ENCODE measurements at regions not wholly inside any gene's neighbourhood (a gene's known extent, or its start where the extent isn't known, plus 50 kb on each side); places are given as distances from the start of the nearest gene placed in this dataset.

GRCh38 chr7:18165166-18165565 lies 137.5 kb upstream of the PRPS1L1 start:
- no peaks in the 10 kb centered on the region for H3K9me3 ChIP-seq (ENCODE audit: control insufficient read depth, low read length, poor library complexity, severe bottlenecking)
- Mint-ChIP-seq H3K27ac (no peak overlapping the region), H3K36me3 (ENCODE audit: low read depth) (no peaks in the 10 kb centered on the region), H3K4me3 (no peak overlapping the region), H3K27me3 (no peaks in the 10 kb centered on the region), H3K4me1 (no peaks in the 10 kb centered on the region)
- DNase-seq (no peak), ATAC-seq (no peak)

- no peak overlapping the region for H3K27ac Mint-ChIP-seq
- no peak for ATAC-seq
- H3K27me3 Mint-ChIP-seq, result no peaks in the 10 kb centered on the region
- no peaks in the 10 kb centered on the region for H3K9me3 ChIP-seq (ENCODE audit: control insufficient read depth, low read length, poor library complexity, severe bottlenecking)
- DNase-seq, result no peak
- no peaks in the 10 kb centered on the region for H3K4me1 Mint-ChIP-seq
- H3K4me3 Mint-ChIP-seq, result no peak overlapping the region
- no peaks in the 10 kb centered on the region for H3K36me3 Mint-ChIP-seq (ENCODE audit: low read depth)
These were observed 138.4 kb upstream of the PRPS1L1 start for GRCh38 chr7:18166002-18166401.

GRCh38 chr7:18167815-18168214 lies 140.2 kb upstream of the PRPS1L1 start:
- H3K9me3 ChIP-seq (ENCODE audit: control insufficient read depth, low read length, poor library complexity, severe bottlenecking), result no peaks in the 10 kb centered on the region
- no peaks in the 10 kb centered on the region for H3K4me1 Mint-ChIP-seq
- H3K36me3 Mint-ChIP-seq (ENCODE audit: low read depth), result no peaks in the 10 kb centered on the region
- no peak overlapping the region for H3K27ac Mint-ChIP-seq
- no peak for DNase-seq
- no peak for ATAC-seq
- H3K4me3 Mint-ChIP-seq, result no peak overlapping the region
- H3K27me3 Mint-ChIP-seq, result no peaks in the 10 kb centered on the region

DNA sequence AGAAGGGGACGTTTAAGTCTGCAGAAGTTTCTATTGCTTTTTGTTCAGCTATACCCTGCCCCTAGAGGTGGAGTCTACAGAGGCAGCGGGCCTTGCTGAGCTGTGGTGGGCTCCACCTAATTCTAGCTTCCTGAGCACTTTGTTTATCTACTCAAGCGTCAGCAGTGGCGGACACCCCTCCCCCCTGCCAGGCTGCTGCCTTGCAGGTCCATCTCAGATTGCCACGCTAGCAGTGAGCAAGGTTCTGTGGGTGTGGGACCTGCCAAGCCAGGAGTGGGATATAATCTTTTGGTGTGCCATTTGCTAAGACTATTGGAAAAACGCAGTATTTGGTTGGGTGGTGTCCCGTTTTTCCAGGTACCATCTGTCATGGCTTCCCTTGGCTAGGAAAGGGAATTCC lies 147.3 kb upstream of the PRPS1L1 start:
- no peaks in the 10 kb centered on the region for H3K36me3 Mint-ChIP-seq (ENCODE audit: low read depth)
- no peak for ATAC-seq
- no peaks in the 10 kb centered on the region for H3K9me3 ChIP-seq (ENCODE audit: control insufficient read depth, low read length, poor library complexity, severe bottlenecking)
- peaks cover 2% of the 10 kb centered on the region for H3K4me1 Mint-ChIP-seq
- H3K27ac Mint-ChIP-seq, result no peak overlapping the region
- DNase-seq, result no peak
- H3K27me3 Mint-ChIP-seq, result no peaks in the 10 kb centered on the region
- H3K4me3 Mint-ChIP-seq, result no peak overlapping the region

- Mint-ChIP-seq H3K4me3 (no peak overlapping the region), H3K4me1 (peaks cover 2% of the 10 kb centered on the region), H3K36me3 (ENCODE audit: low read depth) (no peaks in the 10 kb centered on the region), H3K27ac (no peak overlapping the region), H3K27me3 (no peaks in the 10 kb centered on the region)
- DNase-seq (no peak), ATAC-seq (no peak)
- H3K9me3 ChIP-seq (ENCODE audit: control insufficient read depth, low read length, poor library complexity, severe bottlenecking), result no peaks in the 10 kb centered on the region
These were observed 148.3 kb upstream of the PRPS1L1 start for GRCh38 chr7:18175801-18176450.

DNA sequence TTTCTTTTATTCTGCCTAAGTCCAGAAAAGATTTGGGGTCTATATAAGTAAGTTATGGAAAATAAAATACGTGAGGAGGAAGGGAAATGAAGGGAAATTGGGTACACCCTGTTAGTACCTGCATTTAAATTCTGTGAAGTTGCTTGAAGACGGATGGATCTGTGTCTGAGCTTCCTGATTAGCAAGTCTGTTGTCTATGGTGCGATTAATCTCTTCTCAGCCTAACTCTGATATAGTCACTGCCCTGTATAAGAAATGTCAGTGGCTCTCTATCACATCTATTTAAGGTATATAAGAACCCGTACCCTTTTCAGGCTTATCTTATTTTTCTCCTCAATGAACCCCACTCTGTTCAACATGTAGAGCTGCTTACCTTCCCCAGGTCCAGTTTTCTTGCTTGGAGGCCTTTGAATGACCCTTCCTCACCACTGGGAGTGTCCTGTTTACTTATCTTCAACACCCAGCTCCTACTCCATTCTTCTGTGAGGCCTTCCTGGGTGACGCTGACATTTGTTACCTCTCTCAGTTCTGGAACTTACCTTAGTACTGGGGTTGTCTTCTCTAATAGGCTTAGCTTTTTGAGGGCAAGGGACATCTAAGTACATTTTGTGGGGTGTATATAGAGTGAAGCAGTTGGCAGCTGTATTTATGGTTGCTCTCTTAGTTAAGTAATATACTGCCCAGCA lies 149.6 kb upstream of the PRPS1L1 start:
- Mint-ChIP-seq H3K4me1 (peaks cover 2% of the 10 kb centered on the region), H3K27me3 (peaks cover 8% of the 10 kb centered on the region), H3K36me3 (ENCODE audit: low read depth) (no peaks in the 10 kb centered on the region), H3K27ac (no peak overlapping the region), H3K4me3 (no peak overlapping the region)
- H3K9me3 ChIP-seq (ENCODE audit: control insufficient read depth, low read length, poor library complexity, severe bottlenecking), result no peaks in the 10 kb centered on the region
- ATAC-seq (no peak), DNase-seq (no peak)

DNA sequence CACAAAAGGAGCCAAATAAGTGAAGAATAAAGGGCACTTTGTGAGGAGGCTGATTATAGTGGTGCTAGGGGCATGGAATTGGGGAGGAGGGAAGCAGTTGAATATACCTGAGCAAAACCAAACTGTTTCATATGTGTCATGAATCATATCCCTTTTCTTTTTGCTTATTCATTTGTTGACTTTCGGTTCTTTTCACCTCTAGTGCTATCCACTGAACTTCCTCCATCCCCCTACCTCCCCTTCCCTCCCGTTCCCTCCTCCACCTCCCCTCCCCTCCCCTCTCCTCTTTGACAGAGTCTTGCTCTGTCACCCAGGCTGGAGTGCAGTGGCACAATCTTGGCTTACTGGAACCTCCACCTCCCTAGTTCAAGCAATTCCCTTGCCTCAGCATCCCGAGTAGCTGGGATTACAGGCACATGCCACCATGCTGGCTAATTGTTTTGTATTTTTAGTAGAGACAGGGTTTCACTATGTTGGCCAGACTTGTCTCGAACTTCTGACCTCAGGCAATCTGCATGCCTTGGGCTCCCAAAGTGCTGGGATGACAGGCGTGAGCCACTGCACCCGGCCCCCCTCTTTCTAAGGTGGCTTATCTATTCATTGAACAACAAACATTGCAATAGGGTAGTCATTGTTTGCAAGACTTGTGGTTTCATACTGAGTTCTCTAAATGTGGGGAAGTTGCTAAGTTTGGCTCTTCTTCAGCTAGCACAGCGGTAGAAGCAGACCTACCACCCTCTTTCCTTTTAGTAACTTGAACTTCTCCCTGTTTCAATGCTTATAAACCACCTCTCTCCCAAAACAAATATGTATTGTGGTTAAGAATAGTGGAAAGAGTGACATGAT lies 150.4 kb upstream of the PRPS1L1 start:
- no peak for DNase-seq
- Mint-ChIP-seq H3K27ac (no peak overlapping the region), H3K27me3 (peaks cover 13% of the 10 kb centered on the region), H3K36me3 (ENCODE audit: low read depth) (no peaks in the 10 kb centered on the region), H3K4me1 (peaks cover 2% of the 10 kb centered on the region), H3K4me3 (no peak overlapping the region)
- ATAC-seq, result peak; percentile 33
- H3K9me3 ChIP-seq (ENCODE audit: control insufficient read depth, low read length, poor library complexity, severe bottlenecking), result no peaks in the 10 kb centered on the region

- Mint-ChIP-seq H3K27ac (no peak overlapping the region), H3K4me1 (peaks cover 2% of the 10 kb centered on the region), H3K27me3 (peaks cover 13% of the 10 kb centered on the region), H3K4me3 (no peak overlapping the region), H3K36me3 (ENCODE audit: low read depth) (no peaks in the 10 kb centered on the region)
- H3K9me3 ChIP-seq (ENCODE audit: control insufficient read depth, low read length, poor library complexity, severe bottlenecking), result no peaks in the 10 kb centered on the region
- DNase-seq (no peak), ATAC-seq (no peak)
These were observed 151.4 kb upstream of the PRPS1L1 start for GRCh38 chr7:18179093-18179492.

DNA sequence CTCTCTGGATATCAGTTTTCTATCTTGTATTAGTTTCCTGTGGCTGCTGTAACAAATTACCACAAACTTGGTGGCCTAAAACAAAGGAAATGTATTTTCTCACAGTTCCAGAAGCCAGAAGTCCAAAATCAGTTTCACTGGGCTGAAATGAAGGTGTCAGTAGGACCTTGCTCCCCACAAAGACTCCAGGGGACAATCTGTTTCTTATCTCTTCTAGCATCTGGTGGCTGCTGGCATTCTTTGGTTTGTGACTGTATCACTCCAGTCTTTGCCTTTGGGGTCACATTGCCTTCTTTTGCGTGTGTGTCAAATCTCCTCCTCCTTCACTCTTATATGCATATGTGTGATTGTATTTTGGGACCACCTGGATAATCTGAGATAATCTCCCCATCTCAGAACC lies 153.0 kb upstream of the PRPS1L1 start:
- Mint-ChIP-seq H3K27me3 (peaks cover 13% of the 10 kb centered on the region), H3K4me3 (no peak overlapping the region), H3K27ac (no peak overlapping the region), H3K36me3 (ENCODE audit: low read depth) (no peaks in the 10 kb centered on the region), H3K4me1 (peaks cover 2% of the 10 kb centered on the region)
- H3K9me3 ChIP-seq (ENCODE audit: control insufficient read depth, low read length, poor library complexity, severe bottlenecking), result no peaks in the 10 kb centered on the region
- DNase-seq (no peak), ATAC-seq (no peak)

- no peaks in the 10 kb centered on the region for H3K9me3 ChIP-seq (ENCODE audit: control insufficient read depth, low read length, poor library complexity, severe bottlenecking)
- DNase-seq (no peak), ATAC-seq (no peak)
- Mint-ChIP-seq H3K4me1 (no peaks in the 10 kb centered on the region), H3K36me3 (ENCODE audit: low read depth) (no peaks in the 10 kb centered on the region), H3K27ac (no peak overlapping the region), H3K27me3 (no peaks in the 10 kb centered on the region), H3K4me3 (no peak overlapping the region)
These were observed 162.0 kb upstream of the PRPS1L1 start for GRCh38 chr7:18189500-18190126.

DNA sequence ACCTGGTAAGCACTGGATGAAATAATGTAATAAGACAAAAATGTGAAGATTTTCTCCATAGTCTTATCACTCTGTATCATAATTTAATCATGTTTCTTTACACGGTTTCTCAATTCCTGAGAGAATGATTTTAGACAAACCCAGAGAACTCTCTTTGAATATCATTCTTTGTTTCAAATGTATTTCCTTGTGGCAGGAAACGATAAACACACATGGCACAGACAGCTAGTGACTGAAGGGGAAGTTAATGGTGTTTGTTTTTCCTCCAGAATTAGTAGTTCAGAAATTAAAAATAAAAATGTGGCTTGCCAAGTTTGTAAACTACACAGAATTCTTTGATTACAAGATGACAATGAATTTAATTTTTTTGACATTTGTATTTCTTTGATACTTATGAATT lies 163.7 kb upstream of the PRPS1L1 start:
- Mint-ChIP-seq H3K36me3 (ENCODE audit: low read depth) (no peaks in the 10 kb centered on the region), H3K27ac (no peak overlapping the region), H3K4me3 (no peak overlapping the region), H3K4me1 (no peaks in the 10 kb centered on the region), H3K27me3 (no peaks in the 10 kb centered on the region)
- no peaks in the 10 kb centered on the region for H3K9me3 ChIP-seq (ENCODE audit: control insufficient read depth, low read length, poor library complexity, severe bottlenecking)
- ATAC-seq, result no peak
- DNase-seq, result no peak

GRCh38 chr7:18191862-18192625 lies 164.4 kb upstream of the PRPS1L1 start:
- DNase-seq (no peak), ATAC-seq (no peak)
- H3K27ac Mint-ChIP-seq, result no peak overlapping the region
- no peaks in the 10 kb centered on the region for H3K27me3 Mint-ChIP-seq
- H3K36me3 Mint-ChIP-seq (ENCODE audit: low read depth), result no peaks in the 10 kb centered on the region
- H3K4me1 Mint-ChIP-seq, result no peaks in the 10 kb centered on the region
- no peaks in the 10 kb centered on the region for H3K9me3 ChIP-seq (ENCODE audit: control insufficient read depth, low read length, poor library complexity, severe bottlenecking)
- no peak overlapping the region for H3K4me3 Mint-ChIP-seq

DNA sequence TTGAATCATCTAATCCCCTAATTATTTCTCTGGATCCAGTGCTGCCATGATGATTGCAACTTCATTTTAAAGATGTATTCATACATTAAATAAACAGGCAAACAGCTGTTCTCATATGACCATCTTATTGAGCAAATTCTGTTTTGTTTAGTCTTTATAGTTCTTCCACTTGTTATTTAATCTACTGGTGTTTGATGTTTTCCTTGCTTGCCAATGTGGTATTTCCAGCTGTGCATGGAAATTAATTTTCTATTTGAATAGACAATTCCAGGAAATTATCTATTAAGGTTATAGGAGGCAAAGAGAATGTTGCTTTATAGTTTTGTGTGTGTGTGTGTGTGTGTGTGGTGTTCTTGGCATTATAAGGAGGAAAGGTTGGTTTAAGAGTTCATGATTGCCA lies 167.0 kb upstream of the PRPS1L1 start:
- Mint-ChIP-seq H3K4me1 (no peaks in the 10 kb centered on the region), H3K36me3 (ENCODE audit: low read depth) (no peaks in the 10 kb centered on the region), H3K27me3 (no peaks in the 10 kb centered on the region), H3K27ac (no peak overlapping the region), H3K4me3 (no peak overlapping the region)
- ATAC-seq (no peak), DNase-seq (no peak)
- no peaks in the 10 kb centered on the region for H3K9me3 ChIP-seq (ENCODE audit: control insufficient read depth, low read length, poor library complexity, severe bottlenecking)

Measured in T-helper 17 cell (primary cell).